ENCODE measurements at regions not wholly inside any gene's neighbourhood (a gene's known extent, or its start where the extent isn't known, plus 50 kb on each side); places are given as distances from the start of the nearest gene placed in this dataset.

- TF ChIP-seq, protein P1, sequence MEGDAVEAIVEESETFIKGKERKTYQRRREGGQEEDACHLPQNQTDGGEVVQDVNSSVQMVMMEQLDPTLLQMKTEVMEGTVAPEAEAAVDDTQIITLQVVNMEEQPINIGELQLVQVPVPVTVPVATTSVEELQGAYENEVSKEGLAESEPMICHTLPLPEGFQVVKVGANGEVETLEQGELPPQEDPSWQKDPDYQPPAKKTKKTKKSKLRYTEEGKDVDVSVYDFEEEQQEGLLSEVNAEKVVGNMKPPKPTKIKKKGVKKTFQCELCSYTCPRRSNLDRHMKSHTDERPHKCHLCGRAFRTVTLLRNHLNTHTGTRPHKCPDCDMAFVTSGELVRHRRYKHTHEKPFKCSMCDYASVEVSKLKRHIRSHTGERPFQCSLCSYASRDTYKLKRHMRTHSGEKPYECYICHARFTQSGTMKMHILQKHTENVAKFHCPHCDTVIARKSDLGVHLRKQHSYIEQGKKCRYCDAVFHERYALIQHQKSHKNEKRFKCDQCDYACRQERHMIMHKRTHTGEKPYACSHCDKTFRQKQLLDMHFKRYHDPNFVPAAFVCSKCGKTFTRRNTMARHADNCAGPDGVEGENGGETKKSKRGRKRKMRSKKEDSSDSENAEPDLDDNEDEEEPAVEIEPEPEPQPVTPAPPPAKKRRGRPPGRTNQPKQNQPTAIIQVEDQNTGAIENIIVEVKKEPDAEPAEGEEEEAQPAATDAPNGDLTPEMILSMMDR (IDR thresholded peaks at IDR 0.05), result no peak
- no peak for TF ChIP-seq POLR2A (IDR thresholded peaks at IDR 0.05)
Measured at GRCh38 chr6:141309295-141309694, 823.4 kb upstream of the GJE1 start.
